ENCODE measurements at regions not wholly inside any gene's neighbourhood (a gene's known extent, or its start where the extent isn't known, plus 50 kb on each side); places are given as distances from the start of the nearest gene placed in this dataset.

DNA sequence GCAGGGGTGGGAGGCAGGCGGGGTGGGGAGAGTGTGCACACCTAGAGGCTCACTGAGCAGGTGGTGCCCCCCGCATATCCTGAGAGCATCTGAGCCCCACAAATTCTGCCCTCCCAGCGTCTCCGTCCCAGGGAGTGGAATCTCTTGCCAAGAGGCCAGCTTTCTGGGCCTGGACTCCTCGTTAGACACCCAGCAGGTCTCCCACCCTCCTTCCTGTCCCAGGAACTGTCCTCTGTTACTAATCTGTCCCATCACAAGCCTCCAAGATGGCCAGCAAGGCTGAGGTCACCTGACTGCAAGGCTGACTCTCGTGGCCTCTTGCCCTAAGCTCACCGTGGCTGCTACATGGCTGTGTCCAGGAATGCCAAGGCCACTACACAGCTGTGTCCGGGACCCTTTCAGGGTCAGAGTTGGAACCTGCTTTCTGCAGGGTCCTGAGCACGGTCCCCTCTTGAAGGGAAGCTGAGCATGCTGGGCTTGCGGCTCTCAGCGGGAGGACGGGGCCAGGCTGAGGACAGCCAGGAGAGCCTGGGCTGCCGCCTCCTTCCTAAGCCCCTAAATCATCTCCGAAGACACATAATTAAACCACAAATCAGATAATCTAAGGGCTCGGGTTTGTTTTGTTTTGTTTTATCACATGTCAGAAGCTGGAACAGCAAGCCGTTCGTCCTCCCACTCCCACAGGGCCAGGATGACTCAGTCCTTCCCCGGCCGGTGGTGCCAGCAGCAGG, 1327.3 kb downstream of the TBC1D22A start (continued):
- TF ChIP-seq, protein P1, sequence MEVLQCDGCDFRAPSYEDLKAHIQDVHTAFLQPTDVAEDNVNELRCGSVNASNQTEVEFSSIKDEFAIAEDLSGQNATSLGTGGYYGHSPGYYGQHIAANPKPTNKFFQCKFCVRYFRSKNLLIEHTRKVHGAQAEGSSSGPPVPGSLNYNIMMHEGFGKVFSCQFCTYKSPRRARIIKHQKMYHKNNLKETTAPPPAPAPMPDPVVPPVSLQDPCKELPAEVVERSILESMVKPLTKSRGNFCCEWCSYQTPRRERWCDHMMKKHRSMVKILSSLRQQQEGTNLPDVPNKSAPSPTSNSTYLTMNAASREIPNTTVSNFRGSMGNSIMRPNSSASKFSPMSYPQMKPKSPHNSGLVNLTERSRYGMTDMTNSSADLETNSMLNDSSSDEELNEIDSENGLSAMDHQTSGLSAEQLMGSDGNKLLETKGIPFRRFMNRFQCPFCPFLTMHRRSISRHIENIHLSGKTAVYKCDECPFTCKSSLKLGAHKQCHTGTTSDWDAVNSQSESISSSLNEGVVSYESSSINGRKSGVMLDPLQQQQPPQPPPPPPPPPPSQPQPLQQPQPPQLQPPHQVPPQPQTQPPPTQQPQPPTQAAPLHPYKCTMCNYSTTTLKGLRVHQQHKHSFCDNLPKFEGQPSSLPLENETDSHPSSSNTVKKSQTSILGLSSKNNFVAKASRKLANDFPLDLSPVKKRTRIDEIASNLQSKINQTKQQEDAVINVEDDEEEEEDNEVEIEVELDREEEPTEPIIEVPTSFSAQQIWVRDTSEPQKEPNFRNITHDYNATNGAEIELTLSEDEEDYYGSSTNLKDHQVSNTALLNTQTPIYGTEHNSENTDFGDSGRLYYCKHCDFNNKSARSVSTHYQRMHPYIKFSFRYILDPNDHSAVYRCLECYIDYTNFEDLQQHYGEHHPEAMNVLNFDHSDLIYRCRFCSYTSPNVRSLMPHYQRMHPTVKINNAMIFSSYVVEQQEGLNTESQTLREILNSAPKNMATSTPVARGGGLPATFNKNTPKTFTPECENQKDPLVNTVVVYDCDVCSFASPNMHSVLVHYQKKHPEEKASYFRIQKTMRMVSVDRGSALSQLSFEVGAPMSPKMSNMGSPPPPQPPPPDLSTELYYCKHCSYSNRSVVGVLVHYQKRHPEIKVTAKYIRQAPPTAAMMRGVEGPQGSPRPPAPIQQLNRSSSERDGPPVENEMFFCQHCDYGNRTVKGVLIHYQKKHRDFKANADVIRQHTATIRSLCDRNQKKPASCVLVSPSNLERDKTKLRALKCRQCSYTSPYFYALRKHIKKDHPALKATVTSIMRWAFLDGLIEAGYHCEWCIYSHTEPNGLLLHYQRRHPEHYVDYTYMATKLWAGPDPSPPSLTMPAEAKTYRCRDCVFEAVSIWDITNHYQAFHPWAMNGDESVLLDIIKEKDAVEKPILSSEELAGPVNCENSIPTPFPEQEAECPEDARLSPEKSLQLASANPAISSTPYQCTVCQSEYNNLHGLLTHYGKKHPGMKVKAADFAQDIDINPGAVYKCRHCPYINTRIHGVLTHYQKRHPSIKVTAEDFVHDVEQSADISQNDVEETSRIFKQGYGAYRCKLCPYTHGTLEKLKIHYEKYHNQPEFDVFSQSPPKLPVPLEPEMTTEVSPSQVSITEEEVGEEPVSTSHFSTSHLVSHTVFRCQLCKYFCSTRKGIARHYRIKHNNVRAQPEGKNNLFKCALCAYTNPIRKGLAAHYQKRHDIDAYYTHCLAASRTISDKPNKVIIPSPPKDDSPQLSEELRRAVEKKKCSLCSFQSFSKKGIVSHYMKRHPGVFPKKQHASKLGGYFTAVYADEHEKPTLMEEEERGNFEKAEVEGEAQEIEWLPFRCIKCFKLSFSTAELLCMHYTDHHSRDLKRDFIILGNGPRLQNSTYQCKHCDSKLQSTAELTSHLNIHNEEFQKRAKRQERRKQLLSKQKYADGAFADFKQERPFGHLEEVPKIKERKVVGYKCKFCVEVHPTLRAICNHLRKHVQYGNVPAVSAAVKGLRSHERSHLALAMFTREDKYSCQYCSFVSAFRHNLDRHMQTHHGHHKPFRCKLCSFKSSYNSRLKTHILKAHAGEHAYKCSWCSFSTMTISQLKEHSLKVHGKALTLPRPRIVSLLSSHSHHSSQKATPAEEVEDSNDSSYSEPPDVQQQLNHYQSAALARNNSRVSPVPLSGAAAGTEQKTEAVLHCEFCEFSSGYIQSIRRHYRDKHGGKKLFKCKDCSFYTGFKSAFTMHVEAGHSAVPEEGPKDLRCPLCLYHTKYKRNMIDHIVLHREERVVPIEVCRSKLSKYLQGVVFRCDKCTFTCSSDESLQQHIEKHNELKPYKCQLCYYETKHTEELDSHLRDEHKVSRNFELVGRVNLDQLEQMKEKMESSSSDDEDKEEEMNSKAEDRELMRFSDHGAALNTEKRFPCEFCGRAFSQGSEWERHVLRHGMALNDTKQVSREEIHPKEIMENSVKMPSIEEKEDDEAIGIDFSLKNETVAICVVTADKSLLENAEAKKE (CRISPR knock-in tag; IDR thresholded peaks at IDR 0.05) = no peak
- TF ChIP-seq EZH2phosphoT487 (IDR thresholded peaks at IDR 0.05; ENCODE audit: unreplicated experiment) (no peak), POLR2AphosphoS5 (IDR thresholded peaks at IDR 0.05; ENCODE audit: low read depth) (no peak), NANOG (IDR thresholded peaks at IDR 0.05; ENCODE audit: borderline replicate concordance) (no peak)
- TF ChIP-seq, protein P2, sequence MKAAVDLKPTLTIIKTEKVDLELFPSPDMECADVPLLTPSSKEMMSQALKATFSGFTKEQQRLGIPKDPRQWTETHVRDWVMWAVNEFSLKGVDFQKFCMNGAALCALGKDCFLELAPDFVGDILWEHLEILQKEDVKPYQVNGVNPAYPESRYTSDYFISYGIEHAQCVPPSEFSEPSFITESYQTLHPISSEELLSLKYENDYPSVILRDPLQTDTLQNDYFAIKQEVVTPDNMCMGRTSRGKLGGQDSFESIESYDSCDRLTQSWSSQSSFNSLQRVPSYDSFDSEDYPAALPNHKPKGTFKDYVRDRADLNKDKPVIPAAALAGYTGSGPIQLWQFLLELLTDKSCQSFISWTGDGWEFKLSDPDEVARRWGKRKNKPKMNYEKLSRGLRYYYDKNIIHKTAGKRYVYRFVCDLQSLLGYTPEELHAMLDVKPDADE (IDR thresholded peaks at IDR 0.05) = no peak

DNA sequence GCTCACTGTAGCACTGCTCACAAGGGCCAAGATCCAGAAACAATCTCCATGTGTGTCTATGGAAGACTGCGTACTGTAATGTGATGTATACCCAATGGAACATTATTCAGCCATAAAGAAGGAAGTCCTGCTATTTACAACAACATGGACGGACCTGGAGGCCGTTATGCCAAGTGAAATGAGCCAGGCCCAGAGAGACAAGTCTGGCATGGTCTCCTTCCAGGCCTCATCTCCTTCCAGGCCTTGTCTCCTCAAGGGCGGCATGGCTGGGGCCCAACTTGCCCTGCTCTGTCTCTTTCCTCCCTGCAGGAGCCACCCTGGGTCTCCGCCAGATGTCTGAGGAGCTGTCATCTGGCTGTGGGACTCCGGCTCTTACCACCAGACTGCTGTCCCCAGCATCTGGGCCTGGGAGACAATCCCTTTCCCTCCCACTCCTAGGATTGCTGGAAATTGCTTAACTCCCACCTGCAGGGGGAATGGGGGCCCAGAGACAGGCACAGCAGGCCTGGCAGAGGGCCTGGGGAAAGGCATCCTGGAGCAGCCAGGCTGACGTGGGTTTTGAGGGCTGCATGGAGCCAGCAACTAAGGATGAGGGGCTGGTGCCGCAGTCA, 1326.6 kb downstream of the TBC1D22A start:
- H3K27me3 Mint-ChIP-seq (ENCODE audit: insufficient read depth, low read depth, poor library complexity) = peaks cover 6% of the 10 kb centered on the region
- no peak for ATAC-seq
- H3K4me3 Mint-ChIP-seq = no peak overlapping the region
- H3K79me2 ChIP-seq (replicated peaks; ENCODE audit: insufficient read depth) = no peaks in the 10 kb centered on the region
- H3K27ac ChIP-seq (ENCODE audit: low read depth) = no peak overlapping the region
- H3K4me1 ChIP-seq (ENCODE audit: insufficient read depth) = no peaks in the 10 kb centered on the region
- no peaks in the 10 kb centered on the region for H3K27me3 ChIP-seq (ENCODE audit: insufficient read depth)
- H3K4me1 Mint-ChIP-seq = peaks cover 3% of the 10 kb centered on the region; the same call in 2 of the 3 replicates
- H3F3A ChIP-seq (replicated peaks; ENCODE audit: low read depth) = no peaks in the 10 kb centered on the region
- DNase-seq (ENCODE audit: low spot score) = no peak
- H3K36me3 ChIP-seq (ENCODE audit: insufficient read depth) = no peaks in the 10 kb centered on the region
- no peaks in the 10 kb centered on the region for H3K9me2 ChIP-seq (ENCODE audit: insufficient read depth)
- H3K4me2 ChIP-seq = no peak overlapping the region
- no peak overlapping the region for H2AFZ ChIP-seq
- H3K27ac Mint-ChIP-seq = no peak overlapping the region
- no peak overlapping the region for H3K4me3 ChIP-seq
- H3K36me3 Mint-ChIP-seq (ENCODE audit: low read depth) = no peaks in the 10 kb centered on the region
- H3K9me3 Mint-ChIP-seq = no peaks in the 10 kb centered on the region
- no peaks in the 10 kb centered on the region for H4K20me1 ChIP-seq (replicated peaks; ENCODE audit: insufficient read depth)
- TF ChIP-seq, protein P2 (IDR thresholded peaks at IDR 0.05) = no peak
- TF ChIP-seq NANOG (IDR thresholded peaks at IDR 0.05; ENCODE audit: borderline replicate concordance) = no peak
- TF ChIP-seq CREB1 (CRISPR knock-in tag; IDR thresholded peaks at IDR 0.05; ENCODE audit: low read depth) = no peak
- TF ChIP-seq EZH2 (IDR thresholded peaks at IDR 0.05; ENCODE audit: low read depth, unreplicated experiment) = no peak
- TF ChIP-seq, protein P3, sequence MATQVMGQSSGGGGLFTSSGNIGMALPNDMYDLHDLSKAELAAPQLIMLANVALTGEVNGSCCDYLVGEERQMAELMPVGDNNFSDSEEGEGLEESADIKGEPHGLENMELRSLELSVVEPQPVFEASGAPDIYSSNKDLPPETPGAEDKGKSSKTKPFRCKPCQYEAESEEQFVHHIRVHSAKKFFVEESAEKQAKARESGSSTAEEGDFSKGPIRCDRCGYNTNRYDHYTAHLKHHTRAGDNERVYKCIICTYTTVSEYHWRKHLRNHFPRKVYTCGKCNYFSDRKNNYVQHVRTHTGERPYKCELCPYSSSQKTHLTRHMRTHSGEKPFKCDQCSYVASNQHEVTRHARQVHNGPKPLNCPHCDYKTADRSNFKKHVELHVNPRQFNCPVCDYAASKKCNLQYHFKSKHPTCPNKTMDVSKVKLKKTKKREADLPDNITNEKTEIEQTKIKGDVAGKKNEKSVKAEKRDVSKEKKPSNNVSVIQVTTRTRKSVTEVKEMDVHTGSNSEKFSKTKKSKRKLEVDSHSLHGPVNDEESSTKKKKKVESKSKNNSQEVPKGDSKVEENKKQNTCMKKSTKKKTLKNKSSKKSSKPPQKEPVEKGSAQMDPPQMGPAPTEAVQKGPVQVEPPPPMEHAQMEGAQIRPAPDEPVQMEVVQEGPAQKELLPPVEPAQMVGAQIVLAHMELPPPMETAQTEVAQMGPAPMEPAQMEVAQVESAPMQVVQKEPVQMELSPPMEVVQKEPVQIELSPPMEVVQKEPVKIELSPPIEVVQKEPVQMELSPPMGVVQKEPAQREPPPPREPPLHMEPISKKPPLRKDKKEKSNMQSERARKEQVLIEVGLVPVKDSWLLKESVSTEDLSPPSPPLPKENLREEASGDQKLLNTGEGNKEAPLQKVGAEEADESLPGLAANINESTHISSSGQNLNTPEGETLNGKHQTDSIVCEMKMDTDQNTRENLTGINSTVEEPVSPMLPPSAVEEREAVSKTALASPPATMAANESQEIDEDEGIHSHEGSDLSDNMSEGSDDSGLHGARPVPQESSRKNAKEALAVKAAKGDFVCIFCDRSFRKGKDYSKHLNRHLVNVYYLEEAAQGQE (IDR thresholded peaks at IDR 0.05; ENCODE audit: unreplicated experiment) = no peak
- no peak for TF ChIP-seq EZH2phosphoT487 (IDR thresholded peaks at IDR 0.05; ENCODE audit: unreplicated experiment)

Data from GM23338 (cell line).